Vagina (tissue), 2 donors: ENCODE measurements at regions not wholly inside any gene's neighbourhood (a gene's known extent, or its start where the extent isn't known, plus 50 kb on each side); places are given as distances from the start of the nearest gene placed in this dataset.

Experiments used
- DNase-seq, 2 donors: peaks; one replicate each; pipeline ENCODE4 v3.0.0-alpha.2; 2017; ENCODE audit errors: extremely low spot score in 2 of 2
- H3K27ac ChIP-seq: fragments of 200-600 bp; sonication (generic); one replicate; pipeline ENCODE4 v1.5.1; 2019
- H3K27me3 ChIP-seq: fragments of 200-600 bp; sonication (generic); one replicate; pipeline ENCODE4 v1.5.1; 2019
- H3K36me3 ChIP-seq, 2 donors: fragments of 200-600 bp; sonication (generic); one replicate each; pipeline ENCODE4 v1.5.1; 2017 to 2019
- H3K4me1 ChIP-seq: fragments of 200-600 bp; sonication (generic); one replicate; pipeline ENCODE4 v1.5.1; 2019
- H3K4me3 ChIP-seq, 2 donors: fragments of 200-600 bp; sonication (generic); 1 replicate in 1 of 2; 2 replicates in 1 of 2; pipeline ENCODE4 v1.5.1; 2016 to 2019
- H3K9me3 ChIP-seq: fragments of 200-600 bp; sonication (generic); one replicate; pipeline ENCODE4 v1.5.1; 2019
- CTCF ChIP-seq, 3 experiments: fragments of 450-650 bp in 2 of 3; fragments of 200-600 bp in 1 of 3; sonication (generic) in 1 of 3; IDR thresholded peaks; one replicate each; pipeline ENCODE4 v1.5.1; 2017 to 2019; ENCODE audit warnings: antibody characterized with exemption in 3 of 3, mild to moderate bottlenecking in 2 of 3, moderate library complexity in 2 of 3
- POLR2A ChIP-seq, 2 donors: fragments of 450-650 bp; IDR thresholded peaks; one replicate each; pipeline ENCODE4 v1.6.1; 2017; ENCODE audit warnings: antibody characterized with exemption in 2 of 2, mild to moderate bottlenecking in 2 of 2, moderate library complexity in 2 of 2
- POLR2AphosphoS5 ChIP-seq, 2 donors: sonication (generic); formaldehyde crosslinking; IDR thresholded peaks; one replicate each; pipeline ENCODE4 v1.9.0; 2017; ENCODE audit warnings: antibody characterized with exemption in 2 of 2, mild to moderate bottlenecking in 2 of 2, low read depth in 1 of 2; ENCODE audit not compliant: insufficient read depth in 1 of 2
- intact Hi-C: fragments of 100-400 bp; cut with DNase I; formaldehyde crosslinking; loops from one replicate; pipeline ENCODE4 v1.15.1; 2023

- peaks cover 100% of the 10 kb centered on the region for H3K4me1 ChIP-seq
- intact Hi-C loops: no loop called here
- peaks cover 0 to 5% of the 10 kb centered on the region in 2 donors for H3K36me3 ChIP-seq
- H3K27ac ChIP-seq: peak overlapping the region; percentile 89
- no peak overlapping the region for H3K4me3 ChIP-seq
- DNase-seq: no peak
- no peak for TF ChIP-seq CTCF (IDR thresholded peaks at IDR 0.05)
- no peak for TF ChIP-seq POLR2A (IDR thresholded peaks at IDR 0.05)
- TF ChIP-seq POLR2AphosphoS5 (IDR thresholded peaks at IDR 0.05; ENCODE audit: insufficient read depth in 1 of 2, low read depth in 1 of 2): peak; percentile 62 to 86
- no peaks in the 10 kb centered on the region for H3K27me3 ChIP-seq
- H3K9me3 ChIP-seq: no peaks in the 10 kb centered on the region
Observed at GRCh38 chr12:124392667-124393413, 97.9 kb downstream of the RFLNA start.

GRCh38 chr12:124392271-124392666 lies 97.4 kb downstream of the RFLNA start:
- Histone ChIP-seq H3K4me3 (no peak overlapping the region), H3K27ac (peak overlapping the region; percentile 89), H3K9me3 (no peaks in the 10 kb centered on the region), H3K27me3 (no peaks in the 10 kb centered on the region), H3K36me3 (no peaks in the 10 kb centered on the region), H3K4me1 (peaks cover 100% of the 10 kb centered on the region)
- DNase-seq: no peak
- no peak for TF ChIP-seq POLR2A (IDR thresholded peaks at IDR 0.05)
- TF ChIP-seq POLR2AphosphoS5 (IDR thresholded peaks at IDR 0.05; ENCODE audit: insufficient read depth in 1 of 2, low read depth in 1 of 2): no peak
- TF ChIP-seq CTCF (IDR thresholded peaks at IDR 0.05): no peak
- intact Hi-C loops: no loop called here

GRCh38 chr12:124391340-124392261 lies 96.7 kb downstream of the RFLNA start:
- H3K27me3 ChIP-seq: no peaks in the 10 kb centered on the region
- H3K4me3 ChIP-seq: no peak overlapping the region
- H3K4me1 ChIP-seq: peaks cover 100% of the 10 kb centered on the region
- intact Hi-C loops: no loop called here
- peak in 1 of 2 donors; percentile 54 for TF ChIP-seq POLR2AphosphoS5 (IDR thresholded peaks at IDR 0.05; ENCODE audit: insufficient read depth in 1 of 2, low read depth in 1 of 2)
- TF ChIP-seq CTCF (IDR thresholded peaks at IDR 0.05): no peak
- H3K36me3 ChIP-seq: no peaks in the 10 kb centered on the region
- no peaks in the 10 kb centered on the region for H3K9me3 ChIP-seq
- no peak for DNase-seq
- H3K27ac ChIP-seq: peak overlapping the region; percentile 89

GRCh38 chr12:124390442-124391097 lies 95.7 kb downstream of the RFLNA start:
- no peak for DNase-seq
- TF ChIP-seq POLR2A (IDR thresholded peaks at IDR 0.05) (no peak), CTCF (IDR thresholded peaks at IDR 0.05) (no peak), POLR2AphosphoS5 (IDR thresholded peaks at IDR 0.05; ENCODE audit: insufficient read depth in 1 of 2, low read depth in 1 of 2) (peak in 1 of 2 donors; percentile 72)
- peaks cover 0 to 3% of the 10 kb centered on the region in 2 donors for H3K36me3 ChIP-seq
- no peaks in the 10 kb centered on the region for H3K27me3 ChIP-seq
- intact Hi-C loops: no loop called here
- H3K27ac ChIP-seq: peak overlapping the region; percentile 89
- peaks cover 100% of the 10 kb centered on the region for H3K4me1 ChIP-seq
- H3K4me3 ChIP-seq: no peak overlapping the region
- H3K9me3 ChIP-seq: no peaks in the 10 kb centered on the region
